HL-60/S4 treated with phorbol 12-myristate 13-acetate at 8.2 ng/mL for 4 days and 3 days (cell line): ENCODE measurements at regions not wholly inside any gene's neighbourhood (a gene's known extent, or its start where the extent isn't known, plus 50 kb on each side); places are given as distances from the start of the nearest gene placed in this dataset.

Experiments used
- in situ Hi-C: fragments of 300-500 bp; cut with MboI; formaldehyde crosslinking; loops from 2 replicates; pipeline ENCODE4 v1.15.0; 2022; ENCODE audit warnings: low sequenced_read_pairs

DNA sequence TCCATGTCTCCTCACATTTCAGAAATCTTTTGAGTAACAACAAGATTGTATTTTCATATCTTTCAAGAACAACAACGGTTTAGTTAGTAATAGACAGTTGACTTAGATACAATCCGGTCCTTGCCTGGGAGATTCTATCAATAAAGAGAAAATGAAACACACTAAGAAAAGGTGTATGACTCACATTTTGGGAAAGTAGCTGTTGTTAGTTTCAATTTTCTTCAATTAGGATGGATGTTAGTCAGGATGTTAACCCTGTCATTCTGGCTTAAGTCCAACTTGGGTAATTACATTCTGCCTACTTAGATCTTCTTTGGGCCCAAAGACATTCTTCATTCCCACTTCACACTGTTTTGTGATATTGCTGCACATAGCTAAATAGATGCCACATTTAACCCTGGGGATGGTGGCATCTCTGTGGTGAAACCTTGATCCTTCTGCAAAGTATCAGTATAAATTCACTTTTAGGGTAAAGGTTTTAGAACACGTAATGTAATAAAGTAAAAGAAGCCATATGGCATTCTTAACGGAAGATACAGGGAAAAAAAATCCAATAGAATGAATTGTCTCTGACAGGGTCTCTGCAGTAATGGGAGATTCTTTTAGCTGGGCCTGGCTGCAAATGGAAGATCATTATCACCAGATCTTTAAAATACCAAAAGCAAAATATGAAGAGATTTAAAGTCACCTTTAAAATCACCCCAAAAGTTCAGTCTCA lies 365.5 kb downstream of the FIGN start:
- in situ Hi-C loops, result no loop called here

DNA sequence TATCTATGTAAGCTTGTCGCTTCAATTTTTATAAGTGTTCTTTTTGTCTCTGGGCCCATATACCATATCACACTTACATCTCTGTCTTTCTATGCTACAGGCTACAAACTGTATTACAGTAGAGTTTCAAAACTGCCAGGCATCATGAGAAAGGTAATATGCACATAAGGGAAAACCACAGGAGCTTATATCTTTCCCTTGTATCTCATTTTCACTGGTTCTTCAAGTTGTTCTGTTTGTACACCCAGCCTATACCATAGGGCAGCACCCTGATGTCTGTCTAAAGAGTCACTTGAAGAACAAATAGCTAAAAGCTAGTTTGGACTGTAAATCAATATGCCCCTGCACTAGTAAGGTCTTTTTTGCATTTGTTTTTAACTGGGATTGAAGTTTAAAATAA lies 366.7 kb downstream of the FIGN start:
- in situ Hi-C loops, result no loop called here

DNA sequence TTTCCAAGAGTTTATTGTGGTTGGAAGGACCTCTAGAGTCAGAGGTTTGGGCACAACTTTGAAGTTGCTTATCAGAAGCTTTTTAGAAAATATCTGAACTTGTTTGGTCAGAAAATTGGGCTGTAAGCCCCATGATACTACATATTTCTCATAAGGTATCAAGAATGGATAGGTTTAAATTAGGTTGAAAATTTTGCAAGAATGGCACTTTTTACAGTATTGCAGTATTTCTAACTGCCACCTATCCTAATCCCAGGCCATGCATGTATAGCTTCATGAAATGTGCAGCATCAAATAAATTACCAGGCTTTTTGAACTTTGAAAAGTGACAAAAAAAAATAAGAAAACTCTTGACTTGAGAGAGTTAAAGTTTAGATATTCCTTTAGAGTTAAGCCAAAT lies 367.2 kb downstream of the FIGN start:
- in situ Hi-C loops, result no loop called here

DNA sequence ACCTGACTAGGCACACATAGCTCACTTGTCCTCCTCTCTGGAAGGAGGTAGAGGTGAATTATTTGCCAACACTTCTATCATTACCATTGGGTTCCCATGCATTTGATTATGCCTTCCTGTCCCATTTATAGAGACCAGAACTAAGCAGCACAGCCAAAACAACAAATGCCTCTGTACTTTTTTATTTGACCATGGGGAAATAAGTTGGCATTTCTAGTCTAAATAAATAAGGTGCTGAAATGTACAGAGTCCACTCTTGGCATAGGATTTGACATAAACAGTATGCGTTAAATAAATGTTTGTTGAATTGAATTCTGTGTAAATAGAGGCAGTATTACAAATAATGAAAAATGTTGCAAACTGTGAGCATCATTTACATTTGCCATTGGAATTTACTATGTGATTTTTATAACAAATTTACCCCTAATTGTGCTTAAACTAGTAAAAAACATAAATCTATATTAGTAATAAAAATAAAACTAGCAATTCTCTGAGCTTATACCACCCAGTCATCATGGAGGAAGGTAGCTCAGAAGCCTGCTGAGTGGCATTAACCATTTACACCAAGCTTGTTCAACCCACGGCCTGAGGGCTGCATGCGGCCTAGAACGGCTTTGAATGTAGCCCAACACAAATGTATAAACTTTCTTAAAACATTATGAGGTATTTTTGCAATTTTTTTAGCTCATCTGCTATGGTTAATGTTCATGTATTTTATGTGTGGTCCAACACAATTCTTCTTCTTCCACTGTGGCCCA lies 367.8 kb downstream of the FIGN start:
- in situ Hi-C loops, result no loop called here

DNA sequence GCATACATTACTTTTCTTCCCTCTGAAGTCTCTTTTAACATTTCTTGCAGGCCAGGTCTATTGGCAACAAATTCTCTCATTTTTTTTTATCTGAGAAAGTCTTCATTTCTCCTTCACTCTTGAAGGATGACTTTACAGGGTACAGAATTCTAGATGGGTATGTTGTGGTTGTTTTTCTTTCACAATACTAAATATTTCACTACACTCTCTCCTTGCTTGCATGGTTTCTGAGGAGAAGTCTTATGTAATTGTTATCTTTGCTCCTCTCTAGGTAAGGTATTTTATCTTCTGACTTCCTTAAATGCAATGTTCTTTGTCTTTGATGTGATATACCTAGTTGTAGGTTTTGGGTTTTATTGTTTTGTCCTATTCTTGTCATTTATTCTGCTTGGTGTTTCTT lies 371.1 kb downstream of the FIGN start:
- in situ Hi-C loops, result no loop called here

DNA sequence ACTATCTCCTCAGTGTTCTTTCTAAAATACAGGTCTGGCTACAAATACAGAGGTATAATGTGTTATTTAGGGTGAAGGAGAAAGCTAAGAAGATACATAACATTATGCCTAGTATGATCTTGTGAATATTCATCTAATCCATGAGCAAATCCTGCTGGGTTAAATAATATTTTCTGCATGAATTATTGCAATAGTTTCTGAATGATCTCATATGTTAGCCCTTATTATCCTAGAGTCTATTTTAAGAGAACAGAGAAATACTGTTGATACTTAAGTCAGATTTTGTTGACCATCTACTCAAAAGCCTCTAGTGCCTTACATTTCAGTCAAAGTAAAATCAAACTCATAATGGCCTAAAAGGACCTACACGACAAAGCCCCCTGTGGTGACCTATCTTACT lies 382.3 kb downstream of the FIGN start:
- in situ Hi-C loops, result no loop called here

DNA sequence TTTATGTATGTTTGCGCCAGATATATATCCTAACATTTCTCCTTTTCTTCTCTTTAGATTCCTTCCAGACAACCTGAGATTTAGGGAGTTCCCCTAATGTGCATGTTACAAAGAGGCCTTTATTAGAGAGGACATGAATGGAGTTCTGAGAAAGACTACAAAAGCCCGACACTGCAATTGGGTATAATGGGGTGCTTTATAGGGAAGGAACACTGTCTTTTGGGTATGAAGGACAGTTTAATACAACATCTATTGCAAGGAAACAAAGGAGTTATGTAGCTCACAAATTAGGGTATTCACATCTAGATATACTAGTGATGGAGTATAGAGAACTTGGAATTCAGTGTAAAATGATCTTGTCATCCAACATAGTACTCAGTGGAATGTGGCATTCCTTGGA lies 383.8 kb downstream of the FIGN start:
- in situ Hi-C loops, result no loop called here

DNA sequence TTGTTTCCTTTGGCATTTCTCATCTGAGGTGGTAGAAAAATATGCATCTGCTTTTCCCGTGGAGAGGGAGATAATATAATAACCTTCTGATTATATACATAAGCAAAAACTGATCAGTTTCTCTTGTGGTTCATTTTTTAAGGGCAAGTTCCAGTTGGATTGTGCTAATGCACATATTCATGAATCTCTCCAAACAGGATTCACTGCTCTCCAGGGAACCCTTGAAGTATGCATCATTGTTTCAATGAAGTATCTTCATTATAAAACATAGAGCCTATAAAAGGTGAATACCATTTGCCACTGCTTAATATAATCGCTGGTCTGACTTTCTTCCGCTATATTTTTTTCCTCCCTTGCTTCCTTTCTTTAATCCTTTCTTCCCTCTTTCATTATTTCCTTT lies 384.7 kb downstream of the FIGN start:
- in situ Hi-C loops, result no loop called here

DNA sequence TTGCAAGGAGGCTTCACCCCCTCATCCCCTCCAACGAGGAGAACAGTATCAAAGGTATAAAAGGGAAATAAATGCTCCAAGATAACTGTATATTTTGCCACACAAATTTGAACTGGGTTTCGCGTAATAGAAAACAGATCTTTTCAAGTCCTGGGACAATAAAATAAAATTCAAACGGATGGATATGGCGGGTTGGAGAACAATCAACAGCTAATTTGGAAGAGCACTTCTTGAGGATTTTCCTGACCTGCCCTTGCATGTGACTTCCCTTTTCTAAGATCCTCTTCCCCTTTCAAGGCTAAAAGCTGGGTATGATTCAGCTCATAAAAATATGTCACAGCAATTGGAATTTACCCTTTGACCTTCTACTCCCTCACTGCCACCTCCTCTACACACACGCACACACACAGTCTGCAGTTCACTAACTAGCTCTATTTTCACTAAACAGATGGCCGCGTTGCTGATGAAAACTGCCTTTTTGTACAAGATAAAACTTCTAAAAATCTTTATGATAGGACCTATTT lies 386.9 kb downstream of the FIGN start:
- in situ Hi-C loops, result loop anchor here (25.0 kb wide), 1 partner anchor 213 kb away; no protein-coding TSS in a partner anchor

DNA sequence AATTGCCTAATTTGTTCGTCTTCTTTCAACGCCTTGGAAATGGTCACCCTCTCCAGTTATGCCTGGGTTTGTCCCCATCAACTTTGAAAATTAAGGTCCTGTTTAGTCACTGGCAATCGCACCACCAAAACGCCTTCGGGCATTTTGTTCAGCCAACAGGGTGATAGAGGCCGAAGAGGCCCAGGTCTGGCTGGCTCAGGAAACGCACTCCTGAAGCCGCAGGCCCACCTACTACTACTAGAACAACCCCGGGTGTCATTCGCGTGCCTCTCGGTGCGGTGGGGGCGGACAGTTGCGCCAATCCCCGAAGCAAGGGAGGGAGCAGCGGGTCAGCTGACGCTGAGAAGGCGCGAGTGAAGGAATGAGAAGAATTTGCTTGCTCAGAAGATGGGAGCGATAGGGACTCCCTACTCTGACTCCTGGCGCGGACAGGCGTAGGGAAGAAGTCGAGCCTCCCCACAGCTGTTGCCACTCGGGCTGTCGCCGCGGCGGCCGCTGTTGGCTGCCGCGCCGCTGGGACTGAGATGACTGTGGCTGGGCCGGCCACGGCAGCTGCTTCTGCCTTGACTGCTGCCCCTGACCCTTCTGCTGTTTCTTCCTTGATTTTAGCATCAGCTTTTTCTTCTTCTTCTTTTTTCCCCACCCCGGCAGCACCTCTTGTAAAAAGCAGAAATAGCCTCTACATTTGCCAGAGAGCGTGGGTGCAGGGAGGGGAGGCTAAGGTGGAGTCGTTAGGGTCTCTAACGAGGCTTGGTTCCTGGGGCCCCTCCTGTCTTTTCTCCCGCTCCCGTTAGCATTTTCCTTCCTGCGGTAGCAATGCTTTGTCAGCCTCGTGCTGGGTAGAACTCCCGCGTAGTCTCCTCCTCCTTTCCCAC lies 387.6 kb downstream of the FIGN start:
- in situ Hi-C loops, result loop anchor here (25.0 kb wide), 1 partner anchor 214 kb away; no protein-coding TSS in a partner anchor

DNA sequence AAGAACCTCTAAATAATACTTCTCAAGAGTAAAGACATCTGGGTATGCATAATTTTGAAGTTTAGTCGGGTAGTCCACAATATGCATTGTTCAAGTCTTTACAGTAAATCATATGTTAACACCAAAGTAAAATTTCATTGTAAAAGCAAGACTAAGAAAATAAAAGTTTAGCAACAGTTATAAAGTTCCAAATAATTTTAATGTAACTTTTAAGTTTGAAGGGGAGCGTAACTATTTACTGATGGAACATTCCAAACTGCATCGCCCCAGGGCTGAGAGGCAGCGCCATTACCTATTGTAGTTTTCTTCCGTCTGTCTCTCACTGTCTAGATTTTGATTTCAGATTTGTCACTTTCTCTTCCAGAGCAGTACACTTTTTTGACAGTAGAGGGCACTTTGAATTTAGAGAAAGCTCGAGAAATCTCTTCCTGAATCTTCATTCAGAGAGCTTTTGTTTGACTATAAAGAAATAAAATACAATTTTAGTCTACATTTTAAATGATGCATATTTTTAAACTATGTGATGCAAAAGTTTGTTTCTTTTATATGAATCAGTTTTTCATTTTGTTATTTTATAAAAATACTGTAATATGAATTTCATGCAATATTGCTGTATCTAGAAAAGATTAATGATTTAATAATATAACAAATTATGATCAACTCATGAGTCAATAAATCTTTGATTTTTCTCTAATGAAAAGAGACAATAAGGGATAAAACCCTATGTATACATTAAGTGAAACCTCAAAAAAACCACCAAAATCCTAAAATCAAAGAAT lies 389.8 kb downstream of the FIGN start:
- in situ Hi-C loops, result loop anchor here (25.0 kb wide), 1 partner anchor 216 kb away; no protein-coding TSS in a partner anchor

DNA sequence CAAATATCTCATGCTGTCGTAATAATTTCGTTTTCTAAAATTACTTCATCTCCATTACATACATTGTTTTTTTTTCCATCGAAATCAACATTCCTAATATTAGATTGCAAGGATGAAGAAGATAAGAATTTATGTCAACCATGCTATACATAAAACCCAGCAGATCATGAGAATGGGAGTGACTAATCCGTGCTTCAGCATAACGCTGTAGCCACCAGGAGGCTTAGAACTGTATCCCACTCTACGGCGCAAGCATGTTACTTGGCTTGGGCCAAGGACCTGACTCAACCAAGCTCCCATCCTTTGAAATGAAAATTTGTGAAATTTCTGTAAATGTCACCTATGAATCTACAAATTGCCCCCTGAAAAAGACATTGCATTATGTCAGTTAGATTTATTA lies 392.5 kb downstream of the FIGN start:
- in situ Hi-C loops, result loop anchor here (25.0 kb wide), 1 partner anchor 219 kb away; no protein-coding TSS in a partner anchor

DNA sequence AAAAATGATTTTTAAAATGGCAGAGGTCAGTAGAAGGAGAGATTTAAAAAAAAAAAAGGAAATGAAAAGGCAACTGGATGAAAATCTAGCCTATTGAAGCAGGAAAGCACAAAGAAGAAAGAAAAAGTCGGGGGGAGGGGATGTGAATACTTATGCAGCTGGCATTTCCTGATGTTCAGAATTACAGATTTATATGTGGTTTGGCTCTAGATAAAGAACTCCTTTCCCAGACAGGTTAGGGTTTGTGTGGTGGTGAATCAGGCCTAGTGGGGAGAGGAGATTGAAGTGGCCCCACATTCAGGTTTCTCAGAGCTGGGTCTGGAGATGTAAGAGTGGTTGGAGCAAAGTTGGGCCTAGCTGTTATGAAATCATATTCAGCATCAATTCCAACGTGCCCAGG lies 394.4 kb downstream of the FIGN start:
- in situ Hi-C loops, result loop anchor here (25.0 kb wide), 1 partner anchor 221 kb away; no protein-coding TSS in a partner anchor

DNA sequence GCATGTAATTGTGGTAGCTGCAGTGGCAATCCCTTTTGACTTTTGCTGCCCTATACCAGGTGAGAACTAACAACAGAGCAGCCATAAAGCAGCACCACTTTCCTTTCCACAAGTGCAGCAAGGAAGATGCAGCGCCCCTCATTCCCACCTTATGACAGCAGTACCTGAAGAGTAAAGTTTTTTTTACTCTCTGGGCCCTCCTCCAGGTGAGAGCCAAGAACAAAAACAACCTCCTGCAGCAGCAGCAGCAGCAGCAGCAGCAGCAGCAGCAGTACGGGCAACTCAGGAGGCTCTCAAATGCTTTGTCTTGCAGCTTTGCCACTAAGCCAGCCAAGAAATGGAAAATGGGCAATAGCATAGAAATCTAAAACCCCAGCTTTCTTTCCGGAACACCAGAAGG lies 397.5 kb downstream of the FIGN start:
- in situ Hi-C loops, result loop anchor here (25.0 kb wide), 1 partner anchor 224 kb away; no protein-coding TSS in a partner anchor

DNA sequence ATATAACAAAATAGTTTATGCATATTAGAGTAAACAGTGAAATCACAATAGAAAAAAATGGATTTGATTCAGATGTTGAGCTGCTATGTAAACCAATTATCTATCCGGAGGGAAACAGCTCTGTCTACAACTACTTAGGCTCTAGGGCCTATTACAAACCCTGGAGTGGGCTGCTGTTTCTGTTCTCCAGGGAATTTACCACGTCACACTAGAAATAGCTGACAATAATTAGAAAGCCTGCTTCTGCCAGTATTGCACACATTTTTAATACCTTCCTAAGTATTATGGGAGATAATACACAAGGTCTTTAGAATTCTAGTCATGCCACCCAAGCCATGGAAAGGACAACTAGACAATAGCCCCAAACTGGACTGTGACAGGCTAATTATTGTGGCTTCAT lies 411.1 kb downstream of the FIGN start:
- in situ Hi-C loops, result loop anchor here (25.0 kb wide), 1 partner anchor 238 kb away; no protein-coding TSS in a partner anchor

DNA sequence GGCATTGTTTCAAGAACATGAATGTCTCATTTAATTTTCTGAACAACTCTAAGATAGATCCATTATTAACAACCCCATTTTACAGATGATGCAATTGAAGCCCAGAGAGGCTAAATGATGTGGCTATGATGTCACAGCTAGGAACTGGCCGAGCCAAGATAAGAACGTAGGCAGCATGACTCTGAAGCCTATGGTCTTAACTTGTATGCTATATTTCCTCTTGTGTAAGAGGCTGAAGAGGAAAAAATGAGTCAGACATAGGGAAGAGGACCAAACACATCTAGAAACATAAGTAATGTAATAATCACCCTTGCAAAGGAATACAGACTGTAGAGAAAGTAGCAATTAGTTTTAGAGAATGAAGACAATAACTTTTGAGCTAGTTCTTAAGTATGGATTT lies 416.8 kb downstream of the FIGN start:
- in situ Hi-C loops, result no loop called here

DNA sequence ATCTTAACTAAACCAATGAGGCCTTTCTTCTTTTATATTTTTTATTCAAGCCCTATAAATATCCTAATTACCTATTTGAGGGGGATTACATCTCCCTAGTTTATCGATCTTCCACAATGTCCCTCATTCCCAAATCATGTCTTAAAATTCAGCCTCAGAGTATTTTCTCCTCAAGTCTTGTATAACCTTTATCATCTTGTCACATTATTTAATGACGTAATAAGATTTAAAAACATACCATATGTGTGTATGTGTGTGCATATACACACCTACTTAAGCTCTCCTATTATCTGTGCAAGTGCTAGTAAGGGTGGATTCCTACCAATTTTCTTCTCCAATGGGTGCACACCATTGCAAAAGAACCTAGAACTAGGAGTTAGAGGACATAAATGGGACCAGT lies 421.1 kb downstream of the FIGN start:
- in situ Hi-C loops, result no loop called here

DNA sequence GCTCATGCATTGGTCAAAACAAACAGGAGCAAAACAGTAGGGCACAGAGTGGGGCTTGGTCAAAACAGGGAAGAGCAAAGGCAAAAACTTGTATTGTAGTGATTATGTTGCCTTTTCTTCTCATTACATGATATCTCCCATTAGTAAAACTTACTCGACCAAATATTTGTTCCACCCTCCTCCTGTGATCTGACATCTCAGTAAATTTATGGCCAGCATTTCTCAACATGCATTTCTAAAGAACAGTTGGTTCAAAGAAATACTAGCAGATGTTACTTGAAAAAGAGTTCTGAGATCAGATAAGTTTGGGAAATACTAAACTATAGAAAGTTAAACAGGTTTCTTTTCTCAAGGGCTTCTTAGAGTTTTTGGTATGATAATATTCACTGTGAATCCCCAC lies 423.1 kb downstream of the FIGN start:
- in situ Hi-C loops, result no loop called here

DNA sequence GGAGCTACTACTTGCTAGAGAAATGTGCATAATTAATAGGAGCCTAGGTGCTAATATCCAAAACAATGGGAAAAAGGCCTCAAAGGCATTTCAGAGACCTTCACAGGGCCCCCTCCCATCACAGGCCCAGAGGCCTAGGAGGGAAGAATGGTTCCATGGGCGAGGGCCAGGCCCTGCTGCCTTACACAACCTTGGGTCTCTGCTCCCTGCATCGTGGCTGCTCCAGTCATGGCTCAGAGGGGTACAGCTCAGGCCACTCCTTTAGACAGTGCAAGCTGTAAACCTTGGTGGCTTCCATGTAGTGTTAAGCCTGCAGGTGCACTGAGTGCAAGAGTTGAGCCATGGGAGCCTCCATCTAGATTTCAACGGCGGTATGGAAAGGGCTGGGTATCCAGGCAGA lies 429.2 kb downstream of the FIGN start:
- in situ Hi-C loops, result no loop called here

DNA sequence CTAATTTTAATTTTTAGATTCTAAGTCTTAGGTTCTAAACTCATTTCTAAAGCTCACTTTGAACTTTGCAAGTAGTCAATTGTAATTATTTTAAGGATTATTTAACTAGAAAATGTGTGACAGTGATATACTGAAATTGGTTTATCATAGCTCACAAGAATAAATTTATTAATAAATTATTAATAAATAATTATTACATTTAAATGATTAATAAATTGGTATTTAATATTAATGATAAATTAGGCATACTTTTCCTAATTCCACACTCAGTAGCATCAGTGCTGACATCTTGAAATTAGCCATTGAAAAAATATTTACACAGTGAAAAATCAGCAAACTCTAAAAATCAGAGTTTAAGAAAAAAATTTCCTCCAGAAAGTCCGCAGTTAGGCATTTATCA lies 433.7 kb downstream of the FIGN start:
- in situ Hi-C loops, result no loop called here
